Panc1 (cell line): ENCODE measurements at regions not wholly inside any gene's neighbourhood (a gene's known extent, or its start where the extent isn't known, plus 50 kb on each side); places are given as distances from the start of the nearest gene placed in this dataset.

Source experiments
- POLR2AphosphoS5 ChIP-seq: IDR thresholded peaks from 2 replicates; pipeline ENCODE4 v1.6.1; 2012; ENCODE audit warnings: mild to moderate bottlenecking, low read depth, low read length, moderate library complexity
- SIN3A ChIP-seq: IDR thresholded peaks from 2 replicates; pipeline ENCODE4 v1.6.1; 2012; ENCODE audit warnings: low read depth, mild to moderate bottlenecking, low read length, moderate library complexity, borderline replicate concordance; ENCODE audit not compliant: insufficient read depth
- TCF7L2 ChIP-seq: IDR thresholded peaks from 2 replicates; pipeline ENCODE4 v1.6.1; 2011; ENCODE audit warnings: mild to moderate bottlenecking, low read depth, low read length, inconsistent platforms
- TF ChIP-seq, protein P1 (sequence below): fragments of 450-650 bp; IDR thresholded peaks from 2 replicates; pipeline ENCODE4 v1.5.1; 2017; ENCODE audit warnings: mild to moderate bottlenecking
- TF ChIP-seq, protein P2 (sequence below), 2 experiments: IDR thresholded peaks; 2 replicates each; pipeline ENCODE4 v1.6.1; 2011 to 2012; ENCODE audit warnings: low read depth in 2 of 2, control low read depth in 1 of 2, low read length in 1 of 2, mild to moderate bottlenecking in 1 of 2, moderate library complexity in 1 of 2; ENCODE audit not compliant: insufficient read depth in 1 of 2

DNA sequence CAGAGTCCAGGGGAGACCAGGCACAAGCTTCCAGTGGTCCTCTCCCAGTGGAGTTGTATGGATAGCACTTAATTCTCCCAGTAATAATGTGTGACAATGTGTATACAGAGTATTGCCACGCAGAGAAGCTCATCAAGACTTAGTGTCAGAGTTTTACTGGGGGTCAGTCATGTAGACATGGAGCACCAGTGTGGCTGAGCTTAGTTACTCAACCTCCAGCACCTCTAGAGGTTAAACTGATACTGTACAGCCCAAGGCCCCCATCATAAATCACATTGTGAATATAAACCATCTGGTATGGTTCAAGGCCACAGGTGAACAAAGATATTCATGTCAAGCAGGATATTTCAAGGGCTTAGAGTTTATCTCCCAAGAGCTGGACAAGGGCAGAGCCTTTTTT lies 378.1 kb upstream of the TMPO start:
- TF ChIP-seq, protein P1, sequence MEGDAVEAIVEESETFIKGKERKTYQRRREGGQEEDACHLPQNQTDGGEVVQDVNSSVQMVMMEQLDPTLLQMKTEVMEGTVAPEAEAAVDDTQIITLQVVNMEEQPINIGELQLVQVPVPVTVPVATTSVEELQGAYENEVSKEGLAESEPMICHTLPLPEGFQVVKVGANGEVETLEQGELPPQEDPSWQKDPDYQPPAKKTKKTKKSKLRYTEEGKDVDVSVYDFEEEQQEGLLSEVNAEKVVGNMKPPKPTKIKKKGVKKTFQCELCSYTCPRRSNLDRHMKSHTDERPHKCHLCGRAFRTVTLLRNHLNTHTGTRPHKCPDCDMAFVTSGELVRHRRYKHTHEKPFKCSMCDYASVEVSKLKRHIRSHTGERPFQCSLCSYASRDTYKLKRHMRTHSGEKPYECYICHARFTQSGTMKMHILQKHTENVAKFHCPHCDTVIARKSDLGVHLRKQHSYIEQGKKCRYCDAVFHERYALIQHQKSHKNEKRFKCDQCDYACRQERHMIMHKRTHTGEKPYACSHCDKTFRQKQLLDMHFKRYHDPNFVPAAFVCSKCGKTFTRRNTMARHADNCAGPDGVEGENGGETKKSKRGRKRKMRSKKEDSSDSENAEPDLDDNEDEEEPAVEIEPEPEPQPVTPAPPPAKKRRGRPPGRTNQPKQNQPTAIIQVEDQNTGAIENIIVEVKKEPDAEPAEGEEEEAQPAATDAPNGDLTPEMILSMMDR, result no peak
- TF ChIP-seq SIN3A (no peak), POLR2AphosphoS5 (no peak), TCF7L2 (no peak)
- TF ChIP-seq, protein P2, sequence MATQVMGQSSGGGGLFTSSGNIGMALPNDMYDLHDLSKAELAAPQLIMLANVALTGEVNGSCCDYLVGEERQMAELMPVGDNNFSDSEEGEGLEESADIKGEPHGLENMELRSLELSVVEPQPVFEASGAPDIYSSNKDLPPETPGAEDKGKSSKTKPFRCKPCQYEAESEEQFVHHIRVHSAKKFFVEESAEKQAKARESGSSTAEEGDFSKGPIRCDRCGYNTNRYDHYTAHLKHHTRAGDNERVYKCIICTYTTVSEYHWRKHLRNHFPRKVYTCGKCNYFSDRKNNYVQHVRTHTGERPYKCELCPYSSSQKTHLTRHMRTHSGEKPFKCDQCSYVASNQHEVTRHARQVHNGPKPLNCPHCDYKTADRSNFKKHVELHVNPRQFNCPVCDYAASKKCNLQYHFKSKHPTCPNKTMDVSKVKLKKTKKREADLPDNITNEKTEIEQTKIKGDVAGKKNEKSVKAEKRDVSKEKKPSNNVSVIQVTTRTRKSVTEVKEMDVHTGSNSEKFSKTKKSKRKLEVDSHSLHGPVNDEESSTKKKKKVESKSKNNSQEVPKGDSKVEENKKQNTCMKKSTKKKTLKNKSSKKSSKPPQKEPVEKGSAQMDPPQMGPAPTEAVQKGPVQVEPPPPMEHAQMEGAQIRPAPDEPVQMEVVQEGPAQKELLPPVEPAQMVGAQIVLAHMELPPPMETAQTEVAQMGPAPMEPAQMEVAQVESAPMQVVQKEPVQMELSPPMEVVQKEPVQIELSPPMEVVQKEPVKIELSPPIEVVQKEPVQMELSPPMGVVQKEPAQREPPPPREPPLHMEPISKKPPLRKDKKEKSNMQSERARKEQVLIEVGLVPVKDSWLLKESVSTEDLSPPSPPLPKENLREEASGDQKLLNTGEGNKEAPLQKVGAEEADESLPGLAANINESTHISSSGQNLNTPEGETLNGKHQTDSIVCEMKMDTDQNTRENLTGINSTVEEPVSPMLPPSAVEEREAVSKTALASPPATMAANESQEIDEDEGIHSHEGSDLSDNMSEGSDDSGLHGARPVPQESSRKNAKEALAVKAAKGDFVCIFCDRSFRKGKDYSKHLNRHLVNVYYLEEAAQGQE (IDR thresholded peaks at IDR 0.05; ENCODE audit: insufficient read depth in 1 of 2, low read depth in 2 of 2, low read length in 1 of 2), result no peak
